Thoracic aorta (tissue), 2 donors: ENCODE measurements at regions not wholly inside any gene's neighbourhood (a gene's known extent, or its start where the extent isn't known, plus 50 kb on each side); places are given as distances from the start of the nearest gene placed in this dataset.

Source experiments
- ATAC-seq: fragments of 150-250 bp; one replicate; pipeline ENCODE4 v1.8.0; 2017; ENCODE audit warnings: low read depth; ENCODE audit not compliant: insufficient number of reproducible peaks, low FRiP score
- DNase-seq: peaks from one replicate; pipeline ENCODE4 v3.0.0-alpha.2; 2020; ENCODE audit warnings: low spot score
- H3K27ac ChIP-seq, 2 donors: fragments of 200-600 bp; sonication (generic); 1 replicate in 1 of 2; 2 replicates in 1 of 2; pipeline ENCODE4 v1.5.1; 2016; ENCODE audit warnings: mild to moderate bottlenecking in 2 of 2, moderate library complexity in 2 of 2
- H3K27me3 ChIP-seq: fragments of 200-600 bp; sonication (generic); replicated peaks from 2 replicates; pipeline ENCODE4 v1.6.0; 2016; ENCODE audit warnings: mild to moderate bottlenecking; ENCODE audit not compliant: insufficient read depth
- H3K36me3 ChIP-seq: fragments of 200-600 bp; sonication (generic); one replicate; pipeline ENCODE4 v1.5.1; 2016
- H3K4me1 ChIP-seq, 2 donors: fragments of 200-600 bp; sonication (generic); 1 replicate in 1 of 2; 2 replicates in 1 of 2; pipeline versions ENCODE4 v1.5.1 to v1.6.0; 2016; ENCODE audit warnings: low read depth in 2 of 2, mild to moderate bottlenecking in 1 of 2; ENCODE audit not compliant: control insufficient read depth in 1 of 2
- H3K4me3 ChIP-seq: fragments of 200-600 bp; sonication (generic); 2 replicates; pipeline ENCODE4 v1.5.1; 2016; ENCODE audit warnings: mild to moderate bottlenecking
- H3K9me3 ChIP-seq: fragments of 200-600 bp; sonication (generic); 2 replicates; pipeline ENCODE4 v1.5.1; 2016
- CTCF ChIP-seq: fragments of 200-600 bp; sonication (generic); IDR thresholded peaks from one replicate; pipeline ENCODE4 v1.5.1; 2019; ENCODE audit warnings: antibody characterized with exemption

GRCh38 chr21:43361127-43361492 lies 65.8 kb downstream of the SIK1 start:
- DNase-seq (no peak), ATAC-seq (no peak)
- Histone ChIP-seq H3K27me3 (no peaks in the 10 kb centered on the region), H3K27ac (no peak overlapping the region), H3K36me3 (no peaks in the 10 kb centered on the region), H3K4me1 (peaks cover 0 to 6% of the 10 kb centered on the region in 2 donors), H3K4me3 (no peak overlapping the region), H3K9me3 (no peaks in the 10 kb centered on the region)
- TF ChIP-seq CTCF: no peak

GRCh38 chr21:43360441-43361126 lies 66.3 kb downstream of the SIK1 start:
- DNase-seq (no peak), ATAC-seq (no peak)
- no peaks in the 10 kb centered on the region for H3K36me3 ChIP-seq
- H3K4me3 ChIP-seq: no peak overlapping the region
- H3K4me1 ChIP-seq: peaks cover 0 to 6% of the 10 kb centered on the region in 2 donors
- no peak overlapping the region for H3K27ac ChIP-seq
- no peaks in the 10 kb centered on the region for H3K27me3 ChIP-seq
- H3K9me3 ChIP-seq: no peaks in the 10 kb centered on the region
- TF ChIP-seq CTCF: no peak

GRCh38 chr21:43358940-43359822 lies 67.8 kb downstream of the SIK1 start:
- TF ChIP-seq CTCF: no peak
- no peak for ATAC-seq
- no peak for DNase-seq
- Histone ChIP-seq H3K27ac (no peak overlapping the region), H3K36me3 (no peaks in the 10 kb centered on the region), H3K9me3 (no peaks in the 10 kb centered on the region), H3K4me3 (no peak overlapping the region), H3K4me1 (peaks cover 0 to 6% of the 10 kb centered on the region in 2 donors), H3K27me3 (no peaks in the 10 kb centered on the region)

GRCh38 chr21:43357715-43358430 lies 69.1 kb downstream of the SIK1 start:
- H3K4me1 ChIP-seq: peaks cover 0 to 6% of the 10 kb centered on the region in 2 donors
- H3K4me3 ChIP-seq: no peak overlapping the region
- H3K27me3 ChIP-seq: no peaks in the 10 kb centered on the region
- no peak for TF ChIP-seq CTCF
- H3K27ac ChIP-seq: no peak overlapping the region
- ATAC-seq: no peak
- DNase-seq: no peak
- H3K36me3 ChIP-seq: no peaks in the 10 kb centered on the region
- no peaks in the 10 kb centered on the region for H3K9me3 ChIP-seq

GRCh38 chr21:43355925-43356289 lies 71.0 kb downstream of the SIK1 start:
- Histone ChIP-seq H3K27me3 (no peaks in the 10 kb centered on the region), H3K27ac (no peak overlapping the region), H3K36me3 (no peaks in the 10 kb centered on the region), H3K4me3 (no peak overlapping the region), H3K4me1 (no peaks in the 10 kb centered on the region), H3K9me3 (no peaks in the 10 kb centered on the region)
- DNase-seq (no peak), ATAC-seq (no peak)
- TF ChIP-seq CTCF: no peak
